GM12878 (cell line): ENCODE measurements at regions not wholly inside any gene's neighbourhood (a gene's known extent, or its start where the extent isn't known, plus 50 kb on each side); places are given as distances from the start of the nearest gene placed in this dataset.

Experiments
- ATAC-seq: fragments of 200-7000 bp; cut with Tn5 transposase; 3 replicates; pipeline ENCODE4 v1.9.1; 2020; ENCODE audit warnings: mild to moderate bottlenecking, moderate library complexity
- BruUV-seq: library from RNA; stranded (reverse); fragments of 400-500 nt; replicated peaks from 2 replicates; lab custom pipeline; 2021; lab: Mats Ljungman, UMichigan
- CTCF ChIA-PET: fragments of 300-600 bp; sonication (Branson Sonifier 250); formaldehyde crosslinking; extraction: SDS; loops from one replicate; lab custom pipeline; 2021; ENCODE audit warnings: inconsistent platforms; lab: Yijun Ruan, JAX
- POLR2A ChIA-PET: fragments of 350-600 bp; formaldehyde crosslinking; extraction: SDS; loops from one replicate; lab custom pipeline; 2021; ENCODE audit warnings: inconsistent platforms; lab: Charles Lee
- RAD21 ChIA-PET: fragments of 300-600 bp; sonication (Branson Sonifier 250); formaldehyde crosslinking; loops from one replicate; lab custom pipeline; 2023; ENCODE audit warnings: antibody characterized with exemption; ENCODE audit not compliant: unreplicated experiment; lab: Charles Lee
- SMC1A ChIA-PET: fragments of 300-600 bp; sonication (Branson Sonifier 250); formaldehyde crosslinking; loops from one replicate; lab custom pipeline; 2023; ENCODE audit not compliant: unreplicated experiment, uncharacterized antibody; lab: Charles Lee
- DNase-seq: peaks from one replicate; pipeline ENCODE4 v3.0.0-alpha.2; 2011; ENCODE audit warnings: low read depth, low spot score
- FAIRE-seq: peaks from 3 replicates; lab custom pipeline; 2011; peaks lifted over from hg19 to GRCh38; lab: Jason Lieb, UNC
- H2AFZ ChIP-seq: 2 replicates; pipeline ENCODE4 v1.6.0; 2011; ENCODE audit warnings: low read depth, low read length, control low read depth; ENCODE audit not compliant: control insufficient read depth
- H3K27ac ChIP-seq: 2 replicates; pipeline ENCODE4 v1.5.1; 2011; ENCODE audit warnings: control low read depth; ENCODE audit not compliant: control insufficient read depth, insufficient read depth
- H3K27me3 ChIP-seq, 2 experiments: replicated peaks in 1 of 2; 2 replicates each; pipeline versions ENCODE4 v1.6.0 to v1.6.1; 2011; ENCODE audit warnings: low read length in 1 of 2; ENCODE audit not compliant: control insufficient read depth in 2 of 2, insufficient read depth in 2 of 2
- H3K36me3 ChIP-seq, 2 experiments: 2 replicates each; pipeline ENCODE4 v1.5.1; 2011; ENCODE audit warnings: low read length in 1 of 2; ENCODE audit not compliant: control insufficient read depth in 2 of 2, insufficient read depth in 2 of 2
- H3K4me1 ChIP-seq: 2 replicates; pipeline ENCODE4 v1.6.1; 2011; ENCODE audit warnings: mild to moderate bottlenecking, low read length, moderate library complexity, mixed read lengths; ENCODE audit not compliant: control insufficient read depth, insufficient read depth
- H3K4me2 ChIP-seq: 2 replicates; pipeline ENCODE4 v1.6.0; 2011; ENCODE audit warnings: control low read depth; ENCODE audit not compliant: control insufficient read depth, insufficient read depth
- H3K4me3 ChIP-seq: fragments of 200-600 bp; sonication (generic); 2 replicates; pipeline ENCODE4 v1.5.1; 2016
- H3K79me2 ChIP-seq: 2 replicates; pipeline ENCODE4 v1.6.0; 2011; ENCODE audit warnings: low read length; ENCODE audit not compliant: control insufficient read depth, insufficient read depth
- H3K9ac ChIP-seq: 2 replicates; pipeline ENCODE4 v1.8.0; 2011; ENCODE audit warnings: low read length, control low read depth, mixed read lengths; ENCODE audit not compliant: control insufficient read depth, insufficient read depth
- H3K9me3 ChIP-seq: replicated peaks from 3 replicates; pipeline ENCODE4 v1.5.1; 2011; ENCODE audit warnings: mild to moderate bottlenecking, low read length; ENCODE audit not compliant: control insufficient read depth, insufficient read depth
- H4K20me1 ChIP-seq: 2 replicates; pipeline ENCODE4 v1.6.0; 2011; ENCODE audit not compliant: control insufficient read depth, insufficient read depth
- BCL11A ChIP-seq: IDR thresholded peaks from 2 replicates; pipeline ENCODE4 v1.6.1; 2011; ENCODE audit warnings: low read depth, low read length
- CREM ChIP-seq: IDR thresholded peaks from 2 replicates; pipeline ENCODE4 v1.6.1; 2014; ENCODE audit warnings: antibody characterized with exemption, low read depth
- CTCF ChIP-seq, 3 experiments: IDR thresholded peaks in 2 of 3; conservative IDR thresholded peaks in 1 of 3; 2 replicates each; pipeline ENCODE4 v1.5.1; 2011; ENCODE audit warnings: low read depth in 3 of 3, low read length in 3 of 3, mild to moderate bottlenecking in 3 of 3, control low read depth in 2 of 3, moderate library complexity in 2 of 3, inconsistent platforms in 1 of 3, mixed read lengths in 1 of 3; ENCODE audit not compliant: control insufficient read depth in 2 of 3, insufficient read depth in 1 of 3; ENCODE audit errors: extremely low read depth in 1 of 3
- KDM1A ChIP-seq: fragments of 200-600 bp; sonication (generic); IDR thresholded peaks from 2 replicates; pipeline ENCODE4 v1.6.1; 2016; ENCODE audit warnings: borderline replicate concordance
- PKNOX1 ChIP-seq: fragments of 450-650 bp; IDR thresholded peaks from 2 replicates; pipeline ENCODE4 v1.6.1; 2016; ENCODE audit warnings: mild to moderate bottlenecking
- POLR2AphosphoS5 ChIP-seq: IDR thresholded peaks from 2 replicates; pipeline ENCODE4 v1.6.1; 2011; ENCODE audit warnings: mild to moderate bottlenecking, low read length, inconsistent platforms
- SIX5 ChIP-seq: IDR thresholded peaks from 2 replicates; pipeline ENCODE4 v1.6.1; 2011; ENCODE audit warnings: mild to moderate bottlenecking, low read depth, low read length, moderate library complexity; ENCODE audit not compliant: severe bottlenecking
- ZBTB11 ChIP-seq: fragments of 450-650 bp; formaldehyde crosslinking; IDR thresholded peaks from 2 replicates; pipeline ENCODE4 v1.5.0; 2022; ENCODE audit warnings: mild to moderate bottlenecking, missing genetic modification characterization
- ZNF217 ChIP-seq: fragments of 450-650 bp; IDR thresholded peaks from 2 replicates; pipeline ENCODE4 v1.6.1; 2017; ENCODE audit warnings: antibody characterized with exemption, mild to moderate bottlenecking
- ZNF592 ChIP-seq: fragments of 450-650 bp; IDR thresholded peaks from 2 replicates; pipeline ENCODE4 v1.6.1; 2017; ENCODE audit warnings: mild to moderate bottlenecking, moderate library complexity
- WGBS: methylation state at CpG from one replicate; pipeline ENCODE4 v1.1.6; 2016; ENCODE audit warnings: low lambda C conversion rate; ENCODE audit not compliant: insufficient replicate concordance, insufficient coverage; ENCODE audit errors: missing lambda C conversion rate; 5-methylcytosine and 5-hydroxymethylcytosine counted together
- in situ Hi-C: fragments of 300-500 bp; cut with MboI; formaldehyde crosslinking; loops from 9 replicates; pipeline ENCODE4 v1.14.3; 2018; ENCODE audit warnings: mixed read lengths
- intact Hi-C: fragments of 100-400 bp; cut with micrococcal nuclease; formaldehyde crosslinking; loops from one replicate; pipeline ENCODE4 v1.14.2; 2022; ENCODE audit not compliant: unreplicated experiment

GRCh38 chr10:71137701-71138100 is 74.7 kb upstream of the UNC5B start (continued):
- TF ChIP-seq ZNF592 = no peak
- no peak for TF ChIP-seq POLR2AphosphoS5
- TF ChIP-seq KDM1A = no peak

- Histone ChIP-seq H3K4me1 (no peaks in the 10 kb centered on the region; the same call in 1 of the 2 replicates), H4K20me1 (no peaks in the 10 kb centered on the region), H3K9me3 (no peaks in the 10 kb centered on the region), H3K27ac (no peak overlapping the region), H3K36me3 (no peaks in the 10 kb centered on the region), H3K9ac (no peak overlapping the region), H2AFZ (no peak overlapping the region), H3K79me2 (no peaks in the 10 kb centered on the region), H3K4me2 (no peak overlapping the region), H3K4me3 (no peak overlapping the region), H3K27me3 (peaks cover 0 to 2% of the 10 kb centered on the region in 2 experiments; a peak in 2 of 4 replicates)
- SMC1A ChIA-PET = no interaction called here
- in situ Hi-C loops = no loop called here
- POLR2A ChIA-PET = no interaction called here
- ATAC-seq (no peak), FAIRE-seq (no peak), DNase-seq (no peak)
- no TSS peak for BruUV-seq
- 45% methylated on average over 14 of the region's 14 CpGs for WGBS
- RAD21 ChIA-PET = no interaction called here
- TF ChIP-seq ZBTB11 (CRISPR knock-in tag) (no peak), SIX5 (no peak), CTCF (IDR thresholded peaks at IDR 0.05 in 2 of 3, conservative IDR thresholded peaks at IDR 0.05 in 1 of 3; ENCODE audit: control insufficient read depth in 2 of 3, extremely low read depth in 1 of 3, insufficient read depth in 1 of 3, low read depth in 3 of 3, low read length in 3 of 3) (no peak), ZNF217 (no peak), CREM (no peak), PKNOX1 (no peak), BCL11A (no peak)
- intact Hi-C loops = no loop called here
- CTCF ChIA-PET = no interaction called here
Observed at GRCh38 chr10:71138166-71138830, 74.1 kb upstream of the UNC5B start.
